DOHH2 (cell line): ENCODE measurements at regions not wholly inside any gene's neighbourhood (a gene's known extent, or its start where the extent isn't known, plus 50 kb on each side); places are given as distances from the start of the nearest gene placed in this dataset.

Source experiments
- CTCF ChIP-seq: fragments of 200-600 bp; sonication (generic); IDR thresholded peaks from one replicate; pipeline ENCODE4 v1.5.1; 2014; ENCODE audit warnings: antibody characterized with exemption, mild to moderate bottlenecking, low read depth, low read length; ENCODE audit not compliant: poor library complexity, severe bottlenecking
- EZH2phosphoT487 ChIP-seq: fragments of 200-600 bp; sonication (generic); IDR thresholded peaks from 2 replicates; pipeline ENCODE4 v1.6.1; 2017; ENCODE audit warnings: borderline replicate concordance, mild to moderate bottlenecking, antibody characterized with exemption, low read length, moderate library complexity, mixed read lengths

DNA sequence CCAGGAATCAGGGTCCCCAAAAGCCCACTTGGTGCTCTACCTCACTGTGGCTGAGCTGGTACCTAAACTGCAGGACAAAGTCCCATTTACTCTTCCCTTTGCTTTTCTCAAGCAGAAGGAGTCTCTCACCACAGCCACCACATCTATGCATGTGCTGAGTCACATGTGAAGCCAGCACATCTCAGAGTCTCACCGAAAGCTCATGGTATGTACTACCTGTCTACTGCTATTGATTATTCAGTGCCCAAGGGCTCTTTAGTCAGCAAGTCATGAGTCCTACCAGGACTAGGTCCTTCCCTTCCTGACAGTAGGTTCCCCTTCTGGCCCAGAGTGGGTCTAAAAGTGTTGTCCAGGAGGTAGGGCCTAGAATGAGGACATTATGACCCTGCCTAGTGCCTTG, 130.7 kb upstream of the NTRK2 start:
- TF ChIP-seq CTCF (no peak), EZH2phosphoT487 (no peak)
